Cardiac muscle cell (in vitro differentiated cells and primary cell): ENCODE measurements at regions not wholly inside any gene's neighbourhood (a gene's known extent, or its start where the extent isn't known, plus 50 kb on each side); places are given as distances from the start of the nearest gene placed in this dataset.
A peak's percentile ranks its signal among the peaks of the same experiment; 100 is the strongest.

Experiments used
- DNase-seq, 2 donors: peaks; one replicate each; pipeline versions ENCODE4 v3.0.0 to v3.0.0-alpha.2; 2010 to 2017; ENCODE audit warnings: low read depth in 1 of 2, low spot score in 1 of 2
- H3K27ac ChIP-seq: fragments of 200-600 bp; sonication (generic); 2 replicates; pipeline ENCODE4 v1.5.1; 2016
- H3K27me3 ChIP-seq: fragments of 200-600 bp; sonication (generic); 2 replicates; pipeline ENCODE4 v1.6.0; 2016; ENCODE audit warnings: control low read depth
- H3K36me3 ChIP-seq: fragments of 200-600 bp; sonication (generic); 2 replicates; pipeline ENCODE4 v1.5.1; 2016; ENCODE audit warnings: control low read depth
- H3K4me1 ChIP-seq: fragments of 200-600 bp; sonication (generic); 2 replicates; pipeline ENCODE4 v1.8.1; 2017; ENCODE audit warnings: low read depth, mild to moderate bottlenecking, mixed run types
- H3K4me3 ChIP-seq: fragments of 200-600 bp; sonication (generic); 2 replicates; pipeline ENCODE4 v1.5.1; 2016; ENCODE audit warnings: mild to moderate bottlenecking
- H3K9me3 ChIP-seq: fragments of 200-600 bp; sonication (generic); 2 replicates; pipeline ENCODE4 v1.5.1; 2017; ENCODE audit warnings: low read depth, mild to moderate bottlenecking, control low read depth
- TF ChIP-seq, protein P1 (sequence below): IDR thresholded peaks from 2 replicates; pipeline ENCODE4 v1.5.1; 2012; ENCODE audit warnings: low read depth, mild to moderate bottlenecking, low read length

- TF ChIP-seq, protein P1, sequence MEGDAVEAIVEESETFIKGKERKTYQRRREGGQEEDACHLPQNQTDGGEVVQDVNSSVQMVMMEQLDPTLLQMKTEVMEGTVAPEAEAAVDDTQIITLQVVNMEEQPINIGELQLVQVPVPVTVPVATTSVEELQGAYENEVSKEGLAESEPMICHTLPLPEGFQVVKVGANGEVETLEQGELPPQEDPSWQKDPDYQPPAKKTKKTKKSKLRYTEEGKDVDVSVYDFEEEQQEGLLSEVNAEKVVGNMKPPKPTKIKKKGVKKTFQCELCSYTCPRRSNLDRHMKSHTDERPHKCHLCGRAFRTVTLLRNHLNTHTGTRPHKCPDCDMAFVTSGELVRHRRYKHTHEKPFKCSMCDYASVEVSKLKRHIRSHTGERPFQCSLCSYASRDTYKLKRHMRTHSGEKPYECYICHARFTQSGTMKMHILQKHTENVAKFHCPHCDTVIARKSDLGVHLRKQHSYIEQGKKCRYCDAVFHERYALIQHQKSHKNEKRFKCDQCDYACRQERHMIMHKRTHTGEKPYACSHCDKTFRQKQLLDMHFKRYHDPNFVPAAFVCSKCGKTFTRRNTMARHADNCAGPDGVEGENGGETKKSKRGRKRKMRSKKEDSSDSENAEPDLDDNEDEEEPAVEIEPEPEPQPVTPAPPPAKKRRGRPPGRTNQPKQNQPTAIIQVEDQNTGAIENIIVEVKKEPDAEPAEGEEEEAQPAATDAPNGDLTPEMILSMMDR: no peak
- Histone ChIP-seq H3K9me3 (no peaks in the 10 kb centered on the region), H3K27me3 (no peaks in the 10 kb centered on the region), H3K27ac (no peak overlapping the region), H3K4me3 (no peak overlapping the region), H3K36me3 (no peaks in the 10 kb centered on the region), H3K4me1 (no peaks in the 10 kb centered on the region)
- peak in 1 of 2 donors; percentile 86 for DNase-seq
Observed at GRCh38 chr1:94737124-94737998, 82.8 kb upstream of the SLC44A3 start.

DNA sequence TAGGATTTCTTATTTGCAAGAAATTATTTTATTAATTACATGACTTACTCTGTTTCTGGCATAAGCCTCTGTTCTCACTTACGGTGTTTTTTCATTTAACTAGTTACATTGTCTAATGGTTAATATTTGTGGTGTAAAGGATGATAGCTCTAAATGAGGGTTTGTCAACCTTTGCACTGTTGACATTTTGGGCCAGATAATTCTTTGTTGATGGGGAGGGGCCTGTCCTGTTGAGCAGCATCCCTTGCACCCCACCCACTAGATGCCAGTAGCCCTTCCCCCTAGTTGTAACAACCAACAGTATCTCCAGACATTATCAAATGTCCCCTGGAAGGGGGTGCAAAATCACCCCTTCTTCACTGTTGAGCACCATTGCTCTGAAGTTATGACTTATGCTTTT, 83.6 kb upstream of the SLC44A3 start:
- H3K4me3 ChIP-seq: no peak overlapping the region
- H3K36me3 ChIP-seq: no peaks in the 10 kb centered on the region
- DNase-seq: no peak
- H3K27me3 ChIP-seq: no peaks in the 10 kb centered on the region
- no peaks in the 10 kb centered on the region for H3K4me1 ChIP-seq
- H3K27ac ChIP-seq: no peak overlapping the region
- no peaks in the 10 kb centered on the region for H3K9me3 ChIP-seq
- TF ChIP-seq, protein P1: no peak

GRCh38 chr1:94736073-94736472, 84.1 kb upstream of the SLC44A3 start:
- Histone ChIP-seq H3K9me3 (no peaks in the 10 kb centered on the region), H3K27ac (no peak overlapping the region), H3K27me3 (no peaks in the 10 kb centered on the region), H3K4me1 (no peaks in the 10 kb centered on the region), H3K36me3 (no peaks in the 10 kb centered on the region), H3K4me3 (no peak overlapping the region)
- DNase-seq: no peak
- TF ChIP-seq, protein P1: no peak

DNA sequence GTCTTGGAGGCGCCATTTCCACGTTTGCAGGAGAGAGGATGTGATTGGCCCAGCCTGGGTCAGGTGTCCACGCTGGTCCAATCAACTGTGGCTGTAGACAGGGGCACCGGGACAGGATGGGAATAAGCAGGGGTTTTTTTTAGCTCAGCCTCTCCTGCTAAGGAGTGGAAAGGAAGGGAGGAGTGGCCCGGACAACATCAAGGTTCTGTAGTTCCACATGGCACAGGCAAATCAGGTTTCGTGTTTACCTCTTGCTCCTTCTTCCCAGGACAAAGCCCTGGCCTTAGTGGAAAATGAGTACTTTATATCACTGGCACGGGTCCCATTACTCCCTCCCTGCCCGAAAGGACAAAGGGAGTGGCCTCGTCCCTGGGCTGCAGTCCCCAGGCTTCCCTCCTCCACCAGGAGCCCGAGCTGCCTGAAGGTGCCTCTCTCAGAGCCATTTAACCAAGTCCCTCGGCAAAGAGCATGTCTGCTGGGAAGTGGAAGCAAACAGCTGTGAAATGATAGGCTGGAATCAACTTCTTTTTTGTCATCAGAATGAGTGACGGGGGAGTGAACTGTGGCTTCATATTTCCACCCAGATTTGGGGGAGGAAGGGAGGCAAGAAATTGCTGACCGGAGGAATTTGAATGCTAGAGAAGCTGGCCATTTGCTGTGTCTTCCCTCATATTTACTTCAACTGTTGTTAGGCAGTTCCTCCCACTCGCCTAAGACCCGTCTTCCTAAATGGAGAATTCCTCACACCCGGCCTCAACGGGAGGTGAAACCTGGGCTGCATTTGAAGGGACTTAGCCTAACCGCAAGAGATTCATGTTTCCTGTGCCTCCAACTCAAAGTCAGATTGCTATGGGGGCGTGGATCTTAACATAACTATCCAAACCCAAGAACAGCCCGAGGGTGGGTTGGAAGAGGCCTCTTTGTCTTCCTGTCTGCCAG, 84.9 kb upstream of the SLC44A3 start:
- Histone ChIP-seq H3K4me1 (no peaks in the 10 kb centered on the region), H3K9me3 (no peaks in the 10 kb centered on the region), H3K27me3 (no peaks in the 10 kb centered on the region), H3K36me3 (no peaks in the 10 kb centered on the region), H3K4me3 (no peak overlapping the region), H3K27ac (no peak overlapping the region)
- TF ChIP-seq, protein P1: no peak
- peak in 1 of 2 donors; percentile 98 for DNase-seq

DNA sequence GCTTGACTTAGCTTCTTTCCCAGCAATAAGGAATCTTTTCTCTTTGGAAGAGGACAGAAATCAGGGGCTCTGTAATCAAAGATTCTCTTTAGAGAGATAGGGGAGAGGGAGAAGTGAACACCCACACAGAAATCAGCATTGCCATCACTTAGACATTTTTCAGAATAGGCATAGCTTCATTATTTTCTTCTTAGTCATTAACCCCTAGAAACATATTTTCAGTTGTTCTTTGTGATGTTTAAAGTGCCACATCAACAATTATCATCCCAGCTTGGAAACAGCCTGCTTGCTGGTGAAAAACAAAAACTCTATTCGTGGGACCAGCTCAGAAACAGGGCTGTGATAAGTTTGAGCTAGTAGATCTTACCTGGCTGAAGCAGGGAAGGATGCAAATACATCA, 88.3 kb upstream of the SLC44A3 start:
- TF ChIP-seq, protein P1: no peak
- Histone ChIP-seq H3K4me3 (no peak overlapping the region), H3K9me3 (no peaks in the 10 kb centered on the region), H3K36me3 (no peaks in the 10 kb centered on the region), H3K4me1 (no peaks in the 10 kb centered on the region), H3K27me3 (no peaks in the 10 kb centered on the region), H3K27ac (no peak overlapping the region)
- peak in 1 of 2 donors; percentile 42 for DNase-seq
